Stimulated activated CD4-positive, alpha-beta T cell treated with anti-CD3 and anti-CD28 coated beads, Interleukin-2, amount 100 ng/mL, for 24 hours (primary cell): ENCODE measurements at regions not wholly inside any gene's neighbourhood (a gene's known extent, or its start where the extent isn't known, plus 50 kb on each side); places are given as distances from the start of the nearest gene placed in this dataset.
"Not testable (repeated sequence)": the region's sequence is repeated elsewhere in the genome, so short reads cannot be mapped to it uniquely, and the experiment has no call there.

Experiments
- DNase-seq, 2 donors: peaks; one replicate each; pipeline ENCODE4 v3.0.0-alpha.2; 2020

GRCh38 chr9:21533597-21533996, 51.5 kb upstream of the IFNE start:
- DNase-seq = no peak

- no peak for DNase-seq
Measured at GRCh38 chr9:21535396-21535795, 53.3 kb upstream of the IFNE start.

- DNase-seq = no peak
Measured at GRCh38 chr9:21542787-21543186, 60.7 kb upstream of the IFNE start.

- DNase-seq = no peak
Measured at GRCh38 chr9:21543187-21543586, 61.1 kb upstream of the IFNE start.

- not testable (repeated sequence) for DNase-seq
Measured at GRCh38 chr9:21543816-21544215, 61.7 kb upstream of the IFNE start.

- DNase-seq = no peak
Measured at GRCh38 chr9:21546949-21547348, 64.8 kb upstream of the IFNE start.

- DNase-seq = no peak
Measured at GRCh38 chr9:21549251-21549765, 67.2 kb upstream of the IFNE start.

- DNase-seq = no peak
Measured at GRCh38 chr9:21549890-21550289, 67.8 kb upstream of the IFNE start.

GRCh38 chr9:21550392-21550791, 68.3 kb upstream of the IFNE start:
- no peak for DNase-seq

- DNase-seq = no peak
Measured at GRCh38 chr9:21551401-21551800, 69.3 kb upstream of the IFNE start.

- no peak for DNase-seq
Measured at GRCh38 chr9:21552244-21553170, 70.4 kb upstream of the IFNE start.

- no peak for DNase-seq
Measured at GRCh38 chr9:21553441-21553840, 71.3 kb upstream of the IFNE start.

- no peak for DNase-seq
Measured at GRCh38 chr9:21554813-21555212, 72.7 kb upstream of the IFNE start.

- DNase-seq = no peak
Measured at GRCh38 chr9:21555911-21556310, 73.8 kb upstream of the IFNE start.

GRCh38 chr9:21556581-21557427, 74.7 kb upstream of the IFNE start:
- DNase-seq = no peak

- no peak for DNase-seq
Measured at GRCh38 chr9:21557428-21557768, 75.3 kb upstream of the IFNE start.

GRCh38 chr9:21558079-21558478, 76.0 kb upstream of the IFNE start:
- DNase-seq = no peak

- peak; percentile 18 to 27 for DNase-seq
Measured at GRCh38 chr9:21558615-21559401, 76.7 kb upstream of the IFNE start.

- DNase-seq = peak; percentile 53 to 64
Measured at GRCh38 chr9:21559402-21560280, 77.5 kb upstream of the IFNE start.

- DNase-seq = no peak
Measured at GRCh38 chr9:21560281-21560745, 78.2 kb upstream of the IFNE start.

- no peak for DNase-seq
Measured at GRCh38 chr9:21561502-21561901, 79.4 kb upstream of the IFNE start.

GRCh38 chr9:21564175-21564574, 82.1 kb upstream of the IFNE start:
- no peak for DNase-seq
